ENCODE measurements at regions not wholly inside any gene's neighbourhood (a gene's known extent, or its start where the extent isn't known, plus 50 kb on each side); places are given as distances from the start of the nearest gene placed in this dataset.

DNA sequence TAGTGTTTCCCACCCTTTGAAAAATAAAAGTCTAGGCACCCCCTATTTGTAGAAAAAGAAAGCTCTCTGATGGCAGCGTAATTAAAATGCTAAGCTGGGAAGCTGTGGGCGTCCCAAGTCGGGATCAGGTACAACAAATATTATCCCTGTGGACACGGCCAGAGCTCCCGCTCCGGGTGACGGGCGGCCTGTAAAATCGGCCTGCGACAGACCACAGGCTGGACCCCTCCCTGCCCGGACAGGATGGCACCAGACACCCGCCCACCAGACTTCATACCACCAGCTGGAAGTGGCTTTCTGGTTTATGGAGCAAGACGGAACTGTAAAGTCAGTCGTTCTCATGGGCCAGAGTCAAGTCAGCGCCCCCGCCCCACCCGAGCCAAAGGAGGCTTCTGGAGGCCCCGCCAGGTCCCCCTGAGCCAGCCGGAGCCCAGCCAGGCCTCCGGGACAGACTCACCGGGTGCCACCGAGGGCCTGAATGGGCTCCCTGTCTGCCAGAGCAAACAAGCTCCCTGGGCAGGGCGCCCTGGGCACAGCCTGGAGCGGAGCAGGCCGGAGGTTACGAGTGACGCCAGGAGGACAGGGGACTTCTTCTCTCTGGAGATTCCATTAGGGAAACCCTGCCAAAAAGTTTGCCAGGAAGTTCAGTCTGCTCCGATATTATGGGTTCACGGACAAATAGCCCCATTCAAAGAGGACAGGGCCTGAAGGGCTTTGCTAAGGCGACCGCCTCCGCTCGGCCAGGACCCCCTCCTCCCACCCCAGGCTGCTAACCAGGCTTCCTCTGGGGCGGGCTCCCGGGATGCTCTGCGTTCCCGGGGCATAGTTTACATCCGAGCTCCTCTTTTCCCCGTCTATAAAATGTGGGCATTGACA, 173.7 kb downstream of the ERCC6L2 start:
- TF ChIP-seq TAF1 (IDR thresholded peaks at IDR 0.05; ENCODE audit: low read depth) (no peak), POLR2AphosphoS5 (IDR thresholded peaks at IDR 0.05) (no peak)
- no peaks in the 10 kb centered on the region for H3K36me3 ChIP-seq (ENCODE audit: insufficient read depth, low read length)
- no peaks in the 10 kb centered on the region for H3K9me2 ChIP-seq (ENCODE audit: insufficient read depth, low read length)
- no peak overlapping the region for H3K4me3 ChIP-seq (ENCODE audit: low read length)
- peak overlapping the region; percentile 53 for H3K9ac ChIP-seq (ENCODE audit: low read length)
- H3F3A ChIP-seq (ENCODE audit: insufficient read depth, low read length, poor library complexity, severe bottlenecking): no peaks in the 10 kb centered on the region
- H4K20me1 ChIP-seq (ENCODE audit: insufficient read depth): no peaks in the 10 kb centered on the region
- no peak overlapping the region for H3K4me2 ChIP-seq (ENCODE audit: low read length)
- H3K27ac ChIP-seq (ENCODE audit: low read length): no peak overlapping the region
- H3K27me3 ChIP-seq (ENCODE audit: insufficient read depth, low read depth, low read length): no peaks in the 10 kb centered on the region
- H3K79me2 ChIP-seq (replicated peaks; ENCODE audit: insufficient read depth, low read length): no peaks in the 10 kb centered on the region
- no peak overlapping the region for H2AFZ ChIP-seq (ENCODE audit: low read depth, low read length)
- no peaks in the 10 kb centered on the region for H3K9me3 ChIP-seq (ENCODE audit: low read length)

- H2AFZ ChIP-seq (ENCODE audit: low read depth, low read length): no peak overlapping the region
- H3K9ac ChIP-seq (ENCODE audit: low read length): peak overlapping the region; percentile 53
- H3K9me3 ChIP-seq (ENCODE audit: low read length): no peaks in the 10 kb centered on the region
- peak overlapping the region; percentile 49 for H3K27ac ChIP-seq (ENCODE audit: low read length)
- H3K36me3 ChIP-seq (ENCODE audit: insufficient read depth, low read length): no peaks in the 10 kb centered on the region
- H3K79me2 ChIP-seq (replicated peaks; ENCODE audit: insufficient read depth, low read length): no peaks in the 10 kb centered on the region
- TF ChIP-seq CTCF (IDR thresholded peaks at IDR 0.05; ENCODE audit: poor library complexity, severe bottlenecking) (no peak), RAD21 (conservative IDR thresholded peaks at IDR 0.05) (no peak), MXI1 (conservative IDR thresholded peaks at IDR 0.05; ENCODE audit: poor library complexity, severe bottlenecking) (no peak), EZH2 (IDR thresholded peaks at IDR 0.05; ENCODE audit: borderline replicate concordance, insufficient read depth, low read length, poor library complexity, severe bottlenecking) (no peak), POLR2AphosphoS5 (IDR thresholded peaks at IDR 0.05) (no peak), EP300 (conservative IDR thresholded peaks at IDR 0.05; ENCODE audit: poor library complexity, severe bottlenecking) (no peak), TAF1 (IDR thresholded peaks at IDR 0.05; ENCODE audit: low read depth) (no peak), REST (IDR thresholded peaks at IDR 0.05; ENCODE audit: borderline replicate concordance) (no peak), SMC3 (conservative IDR thresholded peaks at IDR 0.05; ENCODE audit: poor library complexity) (no peak)
- no peaks in the 10 kb centered on the region for H3K27me3 ChIP-seq (ENCODE audit: insufficient read depth, low read depth, low read length)
- H3F3A ChIP-seq (ENCODE audit: insufficient read depth, low read length, poor library complexity, severe bottlenecking): no peaks in the 10 kb centered on the region
- H3K4me2 ChIP-seq (ENCODE audit: low read length): no peak overlapping the region
- H3K4me3 ChIP-seq (ENCODE audit: low read length): peak overlapping the region; percentile 24
- no peaks in the 10 kb centered on the region for H4K20me1 ChIP-seq (ENCODE audit: insufficient read depth)
- no peaks in the 10 kb centered on the region for H3K9me2 ChIP-seq (ENCODE audit: insufficient read depth, low read length)
Measured at GRCh38 chr9:96048104-96048955, 172.8 kb downstream of the ERCC6L2 start.

Data from neural cell (in vitro differentiated cells).